ENCODE measurements at regions not wholly inside any gene's neighbourhood (a gene's known extent, or its start where the extent isn't known, plus 50 kb on each side); places are given as distances from the start of the nearest gene placed in this dataset.

- H3K9me3 Mint-ChIP-seq (ENCODE audit: low read depth) = no peaks in the 10 kb centered on the region
- TF ChIP-seq CTCF (IDR thresholded peaks at IDR 0.05; ENCODE audit: unreplicated experiment) = no peak
- H3K36me3 Mint-ChIP-seq (ENCODE audit: insufficient read depth) = no peaks in the 10 kb centered on the region
- H3K4me3 Mint-ChIP-seq (ENCODE audit: low read depth) = no peak overlapping the region
- H3K27ac Mint-ChIP-seq = no peak overlapping the region
- DNase-seq (ENCODE audit: low spot score, unreplicated experiment) = no peak
- H3K27me3 Mint-ChIP-seq = no peaks in the 10 kb centered on the region
- no peaks in the 10 kb centered on the region for H3K4me1 Mint-ChIP-seq (ENCODE audit: low read depth)
These were observed 337.6 kb downstream of the EIPR1 start for GRCh38 chr2:3040066-3040428.

- no peaks in the 10 kb centered on the region for H3K36me3 Mint-ChIP-seq (ENCODE audit: insufficient read depth)
- DNase-seq (ENCODE audit: low spot score, unreplicated experiment) = no peak
- no peaks in the 10 kb centered on the region for H3K9me3 Mint-ChIP-seq (ENCODE audit: low read depth)
- no peaks in the 10 kb centered on the region for H3K4me1 Mint-ChIP-seq (ENCODE audit: low read depth)
- no peak overlapping the region for H3K4me3 Mint-ChIP-seq (ENCODE audit: low read depth)
- no peaks in the 10 kb centered on the region for H3K27me3 Mint-ChIP-seq
- no peak for TF ChIP-seq CTCF (IDR thresholded peaks at IDR 0.05; ENCODE audit: unreplicated experiment)
- H3K27ac Mint-ChIP-seq = no peak overlapping the region
These were observed 338.2 kb downstream of the EIPR1 start for GRCh38 chr2:3039188-3040065.

- no peak for DNase-seq (ENCODE audit: low spot score, unreplicated experiment)
- no peaks in the 10 kb centered on the region for H3K4me1 Mint-ChIP-seq (ENCODE audit: low read depth)
- no peak for TF ChIP-seq CTCF (IDR thresholded peaks at IDR 0.05; ENCODE audit: unreplicated experiment)
These were observed 339.0 kb downstream of the EIPR1 start for GRCh38 chr2:3038636-3039035.

GRCh38 chr2:3037196-3038194 lies 340.1 kb downstream of the EIPR1 start:
- Mint-ChIP-seq H3K4me1 (ENCODE audit: low read depth) (no peaks in the 10 kb centered on the region), H3K27ac (no peak overlapping the region), H3K4me3 (ENCODE audit: low read depth) (no peak overlapping the region), H3K9me3 (ENCODE audit: low read depth) (no peaks in the 10 kb centered on the region), H3K36me3 (ENCODE audit: insufficient read depth) (no peaks in the 10 kb centered on the region), H3K27me3 (no peaks in the 10 kb centered on the region)
- no peak for DNase-seq (ENCODE audit: low spot score, unreplicated experiment)
- no peak for TF ChIP-seq CTCF (IDR thresholded peaks at IDR 0.05; ENCODE audit: unreplicated experiment)

More at GRCh38 chr2:3038636-3039035, 339.0 kb downstream of the EIPR1 start:
- no peak overlapping the region for H3K27ac Mint-ChIP-seq
- no peaks in the 10 kb centered on the region for H3K27me3 Mint-ChIP-seq
- H3K36me3 Mint-ChIP-seq (ENCODE audit: insufficient read depth) = no peaks in the 10 kb centered on the region
- no peak overlapping the region for H3K4me3 Mint-ChIP-seq (ENCODE audit: low read depth)
- H3K9me3 Mint-ChIP-seq (ENCODE audit: low read depth) = no peaks in the 10 kb centered on the region

GRCh38 chr2:3036432-3037125 lies 341.0 kb downstream of the EIPR1 start:
- Mint-ChIP-seq H3K27me3 (no peaks in the 10 kb centered on the region), H3K4me3 (ENCODE audit: low read depth) (no peak overlapping the region), H3K27ac (no peak overlapping the region), H3K4me1 (ENCODE audit: low read depth) (no peaks in the 10 kb centered on the region), H3K36me3 (ENCODE audit: insufficient read depth) (no peaks in the 10 kb centered on the region), H3K9me3 (ENCODE audit: low read depth) (peaks cover 3% of the 10 kb centered on the region)
- no peak for TF ChIP-seq CTCF (IDR thresholded peaks at IDR 0.05; ENCODE audit: unreplicated experiment)
- DNase-seq (ENCODE audit: low spot score, unreplicated experiment) = no peak

Measured in progenitor cell of endocrine pancreas (in vitro differentiated cells).